GM12865 (cell line): ENCODE measurements at regions not wholly inside any gene's neighbourhood (a gene's known extent, or its start where the extent isn't known, plus 50 kb on each side); places are given as distances from the start of the nearest gene placed in this dataset.
A peak's percentile ranks its signal among the peaks of the same experiment; 100 is the strongest.

Experiments
- DNase-seq: peaks from one replicate; pipeline ENCODE4 v3.0.0; 2010; ENCODE audit warnings: low read depth
- H3K4me3 ChIP-seq: 2 replicates; pipeline ENCODE4 v1.5.1; 2011; ENCODE audit warnings: mild to moderate bottlenecking, low read depth, low read length, control low read depth
- CTCF ChIP-seq: IDR thresholded peaks from 2 replicates; pipeline ENCODE4 v1.5.1; 2011; ENCODE audit warnings: low read length, control low read depth, low read depth, inconsistent platforms; ENCODE audit not compliant: insufficient read depth; ENCODE audit errors: missing control alignments

GRCh38 chr3:159319156-159319555 is 517.3 kb downstream of the MFSD1 start:
- no peak for DNase-seq
- no peak for TF ChIP-seq CTCF
- no peak overlapping the region for H3K4me3 ChIP-seq

- DNase-seq, result peak; percentile 61
Observed at GRCh38 chr3:159322322-159322939, 520.6 kb downstream of the MFSD1 start.

GRCh38 chr3:159323848-159324247 is 522.0 kb downstream of the MFSD1 start:
- TF ChIP-seq CTCF, result no peak
- no peak overlapping the region for H3K4me3 ChIP-seq
- no peak for DNase-seq

More at GRCh38 chr3:159322322-159322939, 520.6 kb downstream of the MFSD1 start:
- no peak overlapping the region for H3K4me3 ChIP-seq
- TF ChIP-seq CTCF, result peak; percentile 89

GRCh38 chr3:159326998-159327397 is 525.1 kb downstream of the MFSD1 start:
- no peak overlapping the region for H3K4me3 ChIP-seq
- no peak for DNase-seq
- no peak for TF ChIP-seq CTCF

GRCh38 chr3:159332535-159333099 is 530.8 kb downstream of the MFSD1 start:
- H3K4me3 ChIP-seq, result no peak overlapping the region
- TF ChIP-seq CTCF, result no peak
- DNase-seq, result no peak

GRCh38 chr3:159339131-159339530 is 537.3 kb downstream of the MFSD1 start:
- H3K4me3 ChIP-seq, result no peak overlapping the region
- no peak for TF ChIP-seq CTCF
- no peak for DNase-seq
